ENCODE measurements at regions not wholly inside any gene's neighbourhood (a gene's known extent, or its start where the extent isn't known, plus 50 kb on each side); places are given as distances from the start of the nearest gene placed in this dataset.
"Not testable (repeated sequence)": the region's sequence is repeated elsewhere in the genome, so short reads cannot be mapped to it uniquely, and the experiment has no call there.

DNA sequence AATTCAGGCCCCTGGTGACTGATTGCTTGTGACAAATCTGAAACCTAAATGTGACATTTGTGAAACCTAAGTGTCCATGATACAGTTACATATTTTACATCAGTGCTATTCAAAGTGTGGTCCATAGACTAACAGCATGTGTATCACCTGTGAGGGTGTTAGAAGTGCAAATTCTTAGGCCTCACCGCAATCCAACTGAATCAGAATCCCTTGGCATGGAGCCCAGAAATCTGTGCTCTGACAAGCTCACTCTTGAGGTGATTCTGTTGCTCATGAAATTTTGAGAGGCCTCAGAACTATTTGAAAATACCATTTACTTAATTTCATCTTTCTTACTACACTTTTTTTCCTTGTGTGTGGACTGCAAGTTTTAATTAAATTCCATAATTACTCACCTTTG is 587.9 kb downstream of the ADGRL2 start:
- DNase-seq = peak; percentile 9 to 87 (median 63)

DNA sequence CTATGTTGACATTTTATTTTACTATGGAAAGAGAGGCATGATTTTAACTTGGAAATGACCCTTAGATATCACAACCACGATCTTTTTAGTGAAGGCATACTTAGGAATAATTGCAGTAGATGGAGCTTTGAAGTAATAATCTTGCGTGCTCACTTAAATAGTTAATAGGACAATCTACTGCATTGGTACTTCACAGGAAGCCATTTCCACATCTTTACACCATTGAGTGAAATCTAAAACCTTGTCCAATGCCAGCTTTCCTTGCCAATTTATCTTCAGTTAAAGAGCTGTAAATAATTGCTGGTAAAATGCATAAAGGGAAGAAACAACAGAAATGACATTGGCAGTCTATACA is 586.3 kb downstream of the ADGRL2 start:
- DNase-seq = peak in 1 of 3 experiments; percentile 47

DNA sequence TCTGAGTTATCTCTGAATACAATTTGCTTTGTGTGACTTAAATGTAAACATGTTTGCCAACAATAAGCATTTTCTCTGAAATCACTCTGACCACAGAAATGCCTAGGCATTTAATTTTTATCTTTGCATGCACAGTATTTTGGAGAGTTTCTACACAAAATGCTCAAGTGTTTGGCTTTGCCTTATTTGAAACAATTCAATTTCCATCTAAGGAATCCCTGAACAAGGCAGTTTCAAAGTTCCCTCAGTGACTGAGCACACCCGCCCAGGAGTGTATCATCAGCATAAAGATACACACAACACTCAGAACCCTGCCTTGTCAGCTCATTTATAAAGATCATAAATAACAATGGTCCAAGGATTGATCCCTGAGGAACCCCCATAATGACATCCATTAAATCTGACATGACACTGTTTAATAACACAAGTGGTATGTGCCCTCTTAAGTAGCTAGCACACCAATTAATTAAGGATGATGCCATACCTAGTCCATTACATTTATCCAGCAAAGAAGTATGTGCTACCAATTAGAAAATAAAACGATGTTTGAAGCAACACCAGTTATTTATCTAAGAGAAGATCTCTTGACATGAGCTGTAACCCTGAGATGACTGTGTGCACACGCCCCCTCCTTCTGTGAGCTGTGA is 585.8 kb downstream of the ADGRL2 start:
- DNase-seq = peak in 2 of 3 experiments; percentile 47 to 89

DNA sequence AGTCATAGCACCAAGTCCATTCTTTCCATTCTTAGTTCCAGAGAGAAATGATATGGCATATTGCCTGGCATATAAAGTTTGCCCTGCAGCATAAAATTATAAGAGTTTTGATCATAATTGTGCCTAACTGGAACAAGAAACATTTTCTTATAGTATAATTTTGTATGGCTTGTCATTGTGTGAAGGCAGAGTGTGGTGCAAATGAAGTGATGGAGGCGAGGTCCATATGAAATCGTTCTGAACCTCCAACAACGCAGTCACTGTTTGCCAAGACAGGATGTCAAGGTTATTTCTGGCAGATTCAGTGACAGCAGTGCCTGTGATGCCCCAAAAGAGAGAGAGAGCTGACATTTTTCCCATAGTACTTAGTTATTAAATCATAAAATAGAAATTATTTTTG is 584.0 kb downstream of the ADGRL2 start:
- DNase-seq = no peak

DNA sequence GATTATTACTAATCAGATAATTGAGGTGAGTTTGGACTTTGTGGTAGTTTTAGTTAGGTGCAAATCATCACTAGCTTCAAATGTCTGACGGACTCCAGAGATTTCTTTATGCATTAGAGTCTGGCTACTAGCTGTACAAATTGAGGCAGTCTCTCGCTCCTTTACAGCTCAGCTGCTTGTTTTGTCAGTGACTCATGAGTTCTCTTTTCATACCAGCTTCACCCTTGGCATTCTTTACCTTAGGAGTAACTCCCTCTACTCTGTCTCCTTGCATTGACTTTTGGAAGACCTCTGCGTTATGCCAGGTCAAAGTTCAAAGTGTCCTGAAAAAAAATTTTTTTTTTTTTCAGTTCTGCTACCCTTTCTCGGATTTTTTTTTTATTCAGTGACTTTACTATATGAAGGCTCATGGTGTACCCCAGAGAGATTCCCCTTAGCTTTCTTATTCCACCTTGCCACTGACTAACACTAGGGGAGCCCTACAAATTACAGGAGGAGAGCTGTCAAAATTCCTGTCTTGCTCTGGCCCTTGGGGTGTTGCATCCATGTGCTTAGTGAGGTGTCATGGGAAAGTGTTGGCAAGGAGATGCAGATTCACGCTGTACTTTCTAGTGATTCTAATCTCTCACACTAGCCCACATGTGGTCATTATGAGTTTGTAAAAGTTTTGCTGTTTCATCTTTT is 576.6 kb downstream of the ADGRL2 start:
- no peak for DNase-seq

DNA sequence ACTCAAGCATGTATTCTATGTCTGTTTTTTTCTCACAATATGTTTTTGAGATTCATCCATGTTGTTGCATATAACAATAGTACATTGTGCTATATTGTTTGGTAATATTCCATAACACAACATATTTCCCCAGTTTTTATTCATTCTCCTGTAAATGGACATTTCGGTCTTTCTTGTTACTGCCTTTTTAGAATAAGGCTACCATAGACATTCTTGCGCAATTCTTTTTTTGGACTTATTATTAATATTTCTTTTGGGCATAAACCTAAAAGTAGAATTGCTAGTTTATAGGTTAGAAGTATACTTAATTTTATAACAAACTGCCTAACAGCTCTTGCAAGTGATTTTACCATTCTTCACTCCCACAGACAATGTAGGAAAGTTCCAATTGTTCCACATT is 573.0 kb downstream of the ADGRL2 start:
- no peak for DNase-seq

DNA sequence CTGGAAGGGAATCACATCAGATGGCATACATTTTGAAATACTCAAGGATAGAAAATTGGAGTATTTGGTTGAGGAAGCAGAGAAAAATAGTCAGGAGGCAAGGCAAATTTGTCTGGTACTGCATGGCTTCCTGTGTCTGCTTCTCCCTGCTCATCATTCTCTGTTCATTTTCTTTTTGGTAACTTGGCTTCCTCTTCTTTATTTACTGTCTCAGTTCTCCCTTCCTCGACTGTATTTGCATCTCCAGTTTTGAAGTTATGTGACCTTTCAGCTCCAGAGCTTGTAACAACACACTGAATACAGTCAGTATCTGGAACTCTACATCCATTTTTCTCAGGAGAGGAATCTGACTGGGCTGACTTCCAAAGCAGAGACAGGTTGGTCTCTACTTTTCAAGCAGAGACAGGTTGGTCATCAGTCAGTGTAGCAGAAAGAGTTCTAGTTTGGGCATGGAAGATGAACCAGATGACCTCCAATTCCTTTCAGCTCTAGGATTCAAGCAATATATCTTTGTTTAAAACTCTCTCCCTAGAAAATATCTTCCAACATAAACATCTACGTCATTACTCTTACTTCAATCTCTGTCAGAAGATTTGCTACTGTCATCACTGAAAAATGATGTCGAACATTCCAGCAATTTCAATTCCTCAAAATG is 571.2 kb downstream of the ADGRL2 start:
- no peak for DNase-seq

DNA sequence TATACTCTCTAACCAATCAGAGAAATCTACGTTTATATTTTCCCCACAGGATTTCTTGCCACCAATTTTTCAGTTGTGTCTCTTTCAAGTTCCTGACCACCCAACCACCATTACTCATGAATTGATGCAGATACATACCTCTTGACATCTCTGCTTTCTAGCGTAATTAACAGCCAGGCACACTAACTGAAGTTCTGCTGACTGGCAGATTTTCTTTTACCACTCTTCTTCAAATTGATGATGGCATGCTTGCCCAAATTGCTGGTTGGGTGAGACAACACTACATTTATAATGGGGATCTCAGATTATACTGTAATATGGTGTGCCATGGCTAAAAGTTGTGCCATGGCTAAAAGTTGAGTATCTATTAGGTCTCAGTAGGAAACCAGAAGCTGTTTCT is 566.7 kb downstream of the ADGRL2 start:
- no peak for DNase-seq

DNA sequence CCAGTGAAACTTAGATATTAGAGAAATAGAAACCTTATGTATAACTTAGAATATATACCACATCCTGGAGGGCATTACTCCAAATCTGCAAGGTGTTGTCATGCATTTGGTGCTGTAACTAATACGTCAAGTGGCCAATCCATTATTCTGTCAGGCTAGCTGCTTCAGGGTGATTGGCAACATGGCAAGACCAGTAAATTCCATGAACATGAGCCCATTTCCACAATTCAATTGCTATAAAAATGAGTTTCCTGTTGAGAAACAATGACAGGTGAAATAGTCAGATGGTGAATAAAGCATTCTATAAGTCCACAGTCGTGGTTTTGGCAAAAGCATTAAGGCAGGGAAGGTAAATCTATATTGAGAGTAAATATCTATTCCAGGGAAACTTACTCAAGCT is 566.0 kb downstream of the ADGRL2 start:
- no peak for DNase-seq

DNA sequence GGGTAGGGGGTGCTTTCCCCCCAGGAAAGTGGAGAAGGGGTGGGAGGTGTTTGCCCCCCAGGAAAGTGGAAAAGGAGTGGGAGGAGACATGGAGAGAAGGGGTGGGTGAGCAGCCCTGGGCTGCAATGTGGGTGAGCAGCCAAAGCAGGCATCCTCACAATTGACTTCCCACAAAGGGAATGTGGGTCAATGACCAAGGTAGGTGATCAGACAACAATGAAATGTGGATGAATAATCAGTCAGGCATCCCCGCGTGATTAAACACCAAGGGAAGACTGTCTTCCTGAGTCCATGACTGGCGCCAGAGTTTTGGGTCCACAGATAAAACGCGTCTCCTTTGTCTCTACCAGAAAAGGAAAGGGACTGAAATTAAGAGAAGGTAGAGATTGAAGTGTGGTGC is 558.8 kb downstream of the ADGRL2 start:
- not testable (repeated sequence) for DNase-seq

DNA sequence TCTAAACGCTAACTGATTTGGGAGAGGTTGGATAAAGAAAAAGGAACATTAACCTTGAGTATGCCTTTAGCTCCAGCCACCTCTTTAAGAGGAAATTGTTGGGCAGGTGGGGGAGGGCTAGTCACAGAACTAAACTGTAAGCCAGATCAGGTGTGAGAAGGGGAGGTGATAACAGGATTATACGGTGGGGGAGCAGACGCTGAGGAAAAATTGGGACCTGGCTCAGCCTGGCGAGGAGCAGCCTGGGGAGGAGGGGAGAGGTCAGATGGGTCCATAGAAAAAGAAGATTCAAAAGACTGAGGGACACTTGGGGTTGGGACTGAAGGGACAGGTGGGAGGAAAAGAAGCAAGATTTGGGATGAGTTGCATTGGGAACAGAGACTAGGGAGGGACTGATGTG is 558.0 kb downstream of the ADGRL2 start:
- not testable (repeated sequence) for DNase-seq

DNA sequence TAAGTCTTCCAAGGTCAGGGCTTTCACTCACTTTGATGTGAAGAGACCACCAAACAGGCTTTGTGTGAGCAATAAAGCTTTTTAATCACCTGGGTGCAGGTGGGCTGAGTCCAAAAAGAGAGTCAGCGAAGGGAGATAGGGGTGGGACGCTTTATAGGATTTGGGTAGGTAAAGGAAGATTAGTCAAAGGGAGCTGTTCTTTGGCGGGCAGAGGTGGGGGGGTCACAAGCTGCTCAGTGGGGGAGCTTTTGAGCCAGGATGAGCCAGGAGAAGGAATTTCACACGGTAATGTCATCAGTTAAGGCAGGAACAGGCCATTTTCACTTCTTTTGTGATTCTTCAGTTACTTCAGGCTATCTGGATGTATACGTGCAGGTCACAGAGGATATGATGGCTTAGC is 553.8 kb downstream of the ADGRL2 start:
- not testable (repeated sequence) for DNase-seq

DNA sequence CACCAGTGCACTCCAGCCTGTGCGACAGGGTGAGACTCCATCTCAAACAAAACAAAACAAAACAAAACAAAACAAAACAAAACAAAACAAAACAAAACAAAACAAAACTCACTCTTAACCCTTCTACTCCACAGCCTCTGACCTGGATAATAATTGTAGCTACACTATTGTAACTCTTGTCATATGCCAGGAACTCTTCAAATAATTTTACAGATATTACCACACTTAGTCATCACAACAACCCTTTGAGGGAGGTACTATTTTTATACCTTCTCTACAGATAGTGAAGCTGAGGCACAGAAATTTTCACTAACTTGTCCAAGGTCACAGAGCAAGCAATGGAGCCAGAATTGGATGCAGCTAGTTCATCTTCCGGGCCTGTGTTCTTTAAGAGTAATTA is 547.8 kb downstream of the ADGRL2 start:
- DNase-seq = no peak

DNA sequence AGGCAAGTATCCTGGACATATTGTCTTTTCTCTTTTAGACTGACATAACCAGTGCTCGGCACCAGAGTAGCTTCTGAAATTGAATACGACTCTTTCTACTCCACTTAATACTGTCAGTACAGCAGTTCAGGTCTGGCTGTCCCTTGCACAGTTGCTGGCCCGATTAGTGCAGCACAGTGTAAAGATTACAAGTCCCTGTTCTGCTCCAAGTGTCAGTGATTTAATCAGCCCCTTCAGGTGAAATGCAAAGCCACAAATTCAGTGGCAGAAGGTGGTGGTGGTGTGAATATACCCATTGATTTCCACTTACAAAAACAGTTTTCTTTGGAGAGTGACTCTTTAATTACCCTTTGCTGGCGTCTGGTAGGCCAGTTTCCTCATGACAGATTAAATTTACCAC is 545.4 kb downstream of the ADGRL2 start:
- DNase-seq = peak in 2 of 3 experiments; percentile 2 to 54

DNA sequence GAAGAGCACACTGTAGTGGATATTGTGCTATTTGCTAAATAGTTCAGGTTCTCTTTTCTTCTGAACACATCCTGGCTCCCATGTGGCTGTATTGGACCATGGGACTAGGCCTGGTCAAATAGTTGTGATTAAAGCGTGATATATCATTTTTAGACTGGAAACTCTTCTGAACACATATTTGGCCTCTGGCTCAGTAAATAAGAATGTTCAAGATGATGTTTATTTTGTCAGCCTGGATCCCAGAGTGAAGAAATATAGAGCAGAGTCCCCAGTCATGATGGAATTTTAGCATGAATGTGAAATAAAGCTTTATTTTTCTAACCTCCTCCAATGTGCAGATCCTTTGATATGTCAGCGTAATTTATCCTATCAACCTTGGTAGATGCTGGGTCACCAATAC is 542.6 kb downstream of the ADGRL2 start:
- DNase-seq = no peak

DNA sequence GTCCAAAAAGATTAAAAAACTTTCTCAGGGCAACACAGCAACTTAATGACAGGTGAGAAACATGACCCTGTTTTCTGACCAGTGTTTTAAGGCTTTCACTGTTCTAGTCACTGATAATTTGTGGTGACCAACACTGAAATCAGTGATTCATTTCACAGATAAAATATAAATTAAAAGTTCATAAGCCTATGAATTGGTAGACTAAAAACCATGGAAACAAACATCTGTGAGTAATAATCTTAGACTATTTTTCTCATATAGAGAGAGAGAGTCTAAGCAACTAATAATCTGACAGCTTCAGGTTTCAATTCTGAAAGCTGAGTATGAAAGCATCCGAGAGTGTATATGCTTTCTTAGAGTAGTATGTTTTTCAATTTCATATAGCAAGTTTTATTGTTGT is 536.9 kb downstream of the ADGRL2 start:
- DNase-seq = no peak

DNA sequence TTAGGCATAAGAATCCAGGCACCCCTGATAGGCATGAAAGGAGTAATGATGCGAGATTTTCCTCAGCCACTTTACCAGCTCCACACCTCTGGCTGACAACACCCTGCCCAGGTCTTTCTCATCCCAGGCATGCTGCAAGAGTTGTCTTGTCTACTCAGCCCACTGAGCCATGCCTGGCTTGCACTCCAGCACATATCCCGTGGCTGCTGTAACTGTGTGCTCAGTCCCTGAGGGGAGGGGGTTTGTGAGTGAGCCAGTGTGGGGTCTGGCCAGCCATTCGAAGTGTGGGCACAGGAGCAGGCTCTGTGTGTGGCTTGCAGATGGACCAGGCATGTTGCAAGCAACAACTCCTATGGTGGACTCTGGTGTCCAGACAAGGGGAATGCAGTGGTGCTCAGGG is 529.6 kb downstream of the ADGRL2 start:
- no peak for DNase-seq

DNA sequence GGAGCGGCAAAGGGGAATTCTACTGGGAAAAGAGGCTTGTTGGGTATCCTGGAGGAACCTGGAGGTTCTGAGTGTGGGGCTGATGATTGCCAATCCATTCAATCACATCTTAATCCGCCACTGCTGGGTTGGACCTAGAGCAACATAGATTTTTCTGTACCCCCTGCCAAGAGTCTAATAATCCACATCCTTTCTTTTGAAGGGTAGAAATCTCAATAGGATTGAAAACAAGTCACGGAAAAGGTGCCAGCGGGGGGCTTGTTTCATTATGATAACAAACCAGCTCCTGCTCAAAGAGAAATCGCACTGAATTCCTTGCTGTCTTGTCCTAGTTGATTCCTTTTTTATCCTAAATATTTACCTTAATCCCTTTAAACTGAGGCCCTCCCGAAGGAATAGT is 528.5 kb downstream of the ADGRL2 start:
- peak in 1 of 3 experiments; percentile 1 for DNase-seq

DNA sequence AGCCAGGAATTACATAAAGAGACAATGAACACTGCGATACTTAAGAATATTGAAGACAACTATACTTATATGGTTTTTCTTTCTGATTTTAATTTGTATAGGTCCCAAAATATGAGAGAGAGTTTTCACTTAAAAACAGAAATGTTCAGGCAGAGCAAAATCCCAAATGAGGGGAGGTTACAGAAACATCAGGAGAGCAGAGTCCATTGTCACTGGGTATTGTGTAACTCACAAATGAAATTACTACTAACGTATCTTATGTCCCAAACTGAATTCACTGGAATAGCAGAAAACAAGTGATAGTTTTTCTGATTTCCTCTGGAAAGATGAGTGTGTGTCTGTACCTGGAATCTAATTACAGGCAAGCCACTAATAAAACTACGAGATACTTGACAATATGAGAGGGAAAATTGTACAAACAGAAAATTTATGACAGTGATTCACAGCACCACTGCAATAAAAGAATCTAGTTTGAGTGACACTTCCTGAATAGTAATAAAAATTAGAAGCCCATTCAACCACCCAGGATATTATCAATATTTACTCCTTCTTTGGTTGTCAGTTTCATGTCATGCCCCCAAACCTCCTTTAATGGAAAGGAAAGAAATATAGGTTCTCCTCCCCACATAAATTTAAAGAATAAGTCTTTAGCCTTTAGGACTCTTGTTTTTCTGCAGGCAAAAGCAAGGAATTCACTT is 522.6 kb downstream of the ADGRL2 start:
- DNase-seq = peak in 2 of 3 experiments; percentile 61 to 86

DNA sequence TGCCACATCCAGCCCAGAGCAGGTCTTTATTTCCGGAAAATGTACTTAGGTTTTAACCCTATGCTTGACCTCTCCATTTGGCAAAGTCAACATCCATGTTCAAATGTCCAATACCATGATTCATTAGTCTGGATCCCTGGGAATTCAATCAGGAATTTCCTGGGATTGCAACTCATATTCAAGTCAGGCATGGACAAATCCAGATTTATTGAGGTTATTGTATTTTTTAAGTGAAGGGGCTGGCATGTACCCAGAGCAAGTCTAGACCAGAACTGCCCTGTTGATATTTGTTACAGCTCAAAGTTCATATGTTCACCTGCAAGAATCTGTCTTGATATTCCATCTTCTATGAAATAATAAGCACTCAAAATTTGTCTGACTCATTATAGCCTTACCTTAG is 521.1 kb downstream of the ADGRL2 start:
- no peak for DNase-seq

DNA sequence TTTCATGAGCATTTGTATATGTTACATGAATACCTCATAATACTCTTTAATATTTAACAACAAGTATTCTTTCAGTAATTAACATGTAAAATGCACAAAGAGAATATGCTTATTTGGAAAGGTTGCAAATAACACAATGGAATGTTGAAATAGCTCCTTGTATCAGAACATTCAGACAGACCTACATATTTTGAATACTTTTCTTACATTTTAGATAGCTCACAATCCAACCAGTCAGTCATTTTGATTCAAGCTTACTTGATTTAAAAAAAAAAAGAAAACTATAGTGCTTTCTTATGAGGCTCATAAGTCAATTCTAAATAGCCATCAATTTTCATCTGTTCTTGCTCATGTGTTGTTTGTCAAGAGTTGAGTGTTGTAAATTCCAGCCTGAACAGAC is 518.8 kb downstream of the ADGRL2 start:
- DNase-seq = no peak

DNA sequence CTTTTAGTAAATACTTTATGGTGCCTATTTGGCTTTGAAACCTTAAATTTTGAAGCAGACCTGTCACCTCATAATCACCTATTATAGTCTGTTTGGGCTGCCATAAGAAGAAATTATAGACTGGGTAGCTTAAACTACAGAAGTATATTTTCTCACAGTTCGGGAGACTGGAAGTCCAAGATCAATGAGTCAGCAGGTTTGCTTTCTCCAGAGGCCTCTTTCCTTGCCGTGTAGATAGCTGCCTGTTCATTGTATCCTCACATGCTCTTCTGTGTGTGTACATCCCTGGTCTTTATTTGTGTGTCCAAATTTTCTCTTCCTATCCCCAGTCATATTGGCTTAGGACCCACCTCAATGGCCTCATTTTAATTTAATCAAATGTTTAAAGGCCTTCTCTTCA is 518.2 kb downstream of the ADGRL2 start:
- no peak for DNase-seq

DNA sequence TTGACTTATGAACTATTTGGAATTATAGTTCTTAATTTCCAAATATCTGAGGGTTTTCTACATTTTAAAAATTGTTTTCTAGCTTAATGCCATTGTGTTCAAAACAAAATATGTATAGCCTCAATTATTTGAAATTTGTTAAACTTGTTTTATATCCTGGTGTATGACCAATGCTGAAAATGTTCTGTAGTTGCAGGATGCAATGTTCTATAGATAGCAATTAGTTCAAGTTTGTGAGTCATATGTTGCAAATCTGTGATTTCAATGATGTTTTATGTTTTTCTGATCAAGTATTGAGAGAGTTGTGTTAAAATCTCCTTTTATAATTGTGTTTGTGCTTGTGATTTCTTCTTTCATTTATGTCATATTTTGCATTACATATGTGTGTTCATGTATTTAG is 517.5 kb downstream of the ADGRL2 start:
- DNase-seq = no peak

DNA sequence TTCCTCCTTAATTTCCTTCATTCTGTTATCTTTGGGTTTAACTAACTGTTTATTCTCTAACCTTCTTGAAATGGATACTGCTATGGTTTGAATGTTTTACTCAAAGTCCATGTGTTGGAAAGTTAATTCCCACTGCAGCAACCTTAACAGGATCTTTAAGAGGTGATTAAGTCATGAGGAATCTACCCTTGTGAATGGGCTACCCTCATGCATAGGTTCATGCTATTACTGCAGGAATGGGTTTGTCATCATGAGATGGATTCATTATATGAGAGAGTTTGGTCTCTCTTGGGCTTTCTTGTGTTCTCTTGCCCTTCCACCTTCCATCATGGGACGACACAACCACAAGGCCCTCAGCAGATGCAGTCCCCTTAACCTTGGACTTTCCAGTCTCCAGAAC is 516.9 kb downstream of the ADGRL2 start:
- DNase-seq = no peak
